Naive B cell (primary cell): ENCODE measurements at regions not wholly inside any gene's neighbourhood (a gene's known extent, or its start where the extent isn't known, plus 50 kb on each side); places are given as distances from the start of the nearest gene placed in this dataset.
"Not testable (repeated sequence)": the region's sequence is repeated elsewhere in the genome, so short reads cannot be mapped to it uniquely, and the experiment has no call there.

Experiments
- ATAC-seq, 2 donors: fragments of 150-1000 bp; cut with Tn5 transposase; 2 replicates each; pipeline ENCODE4 v1.10.0; 2021; ENCODE audit warnings: low read depth in 2 of 2, mild to moderate bottlenecking in 2 of 2, moderate library complexity in 2 of 2
- DNase-seq: peaks from one replicate; pipeline ENCODE4 v3.0.0; 2022
- H3K27ac Mint-ChIP-seq, 6 donors: one replicate each; pipeline ENCODE4 v1.8.0; 2020 to 2022; ENCODE audit warnings: mild to moderate bottlenecking in 6 of 6, mixed read lengths in 6 of 6, moderate library complexity in 5 of 6, inconsistent platforms in 2 of 6
- H3K27me3 Mint-ChIP-seq, 3 donors: one replicate each; pipeline ENCODE4 v1.8.0; 2021 to 2022; ENCODE audit warnings: mixed read lengths in 3 of 3, mild to moderate bottlenecking in 1 of 3
- H3K36me3 Mint-ChIP-seq, 2 donors: one replicate each; pipeline ENCODE4 v1.8.0; 2020 to 2022; ENCODE audit warnings: mixed read lengths in 2 of 2, inconsistent platforms in 1 of 2, mild to moderate bottlenecking in 1 of 2
- H3K4me1 Mint-ChIP-seq, 3 donors: one replicate each; pipeline ENCODE4 v1.8.0; 2020 to 2022; ENCODE audit warnings: mixed read lengths in 3 of 3, inconsistent platforms in 1 of 3, mild to moderate bottlenecking in 1 of 3, moderate library complexity in 1 of 3
- H3K4me3 Mint-ChIP-seq, 8 donors: one replicate each; pipeline ENCODE4 v1.8.0; 2020 to 2022; ENCODE audit warnings: mild to moderate bottlenecking in 8 of 8, mixed read lengths in 8 of 8, moderate library complexity in 8 of 8, inconsistent platforms in 2 of 8
- H3K9me3 Mint-ChIP-seq, 7 donors: one replicate each; pipeline ENCODE4 v1.8.0; 2020 to 2022; ENCODE audit warnings: mixed read lengths in 7 of 7, mild to moderate bottlenecking in 5 of 7, inconsistent platforms in 2 of 7, moderate library complexity in 1 of 7

DNA sequence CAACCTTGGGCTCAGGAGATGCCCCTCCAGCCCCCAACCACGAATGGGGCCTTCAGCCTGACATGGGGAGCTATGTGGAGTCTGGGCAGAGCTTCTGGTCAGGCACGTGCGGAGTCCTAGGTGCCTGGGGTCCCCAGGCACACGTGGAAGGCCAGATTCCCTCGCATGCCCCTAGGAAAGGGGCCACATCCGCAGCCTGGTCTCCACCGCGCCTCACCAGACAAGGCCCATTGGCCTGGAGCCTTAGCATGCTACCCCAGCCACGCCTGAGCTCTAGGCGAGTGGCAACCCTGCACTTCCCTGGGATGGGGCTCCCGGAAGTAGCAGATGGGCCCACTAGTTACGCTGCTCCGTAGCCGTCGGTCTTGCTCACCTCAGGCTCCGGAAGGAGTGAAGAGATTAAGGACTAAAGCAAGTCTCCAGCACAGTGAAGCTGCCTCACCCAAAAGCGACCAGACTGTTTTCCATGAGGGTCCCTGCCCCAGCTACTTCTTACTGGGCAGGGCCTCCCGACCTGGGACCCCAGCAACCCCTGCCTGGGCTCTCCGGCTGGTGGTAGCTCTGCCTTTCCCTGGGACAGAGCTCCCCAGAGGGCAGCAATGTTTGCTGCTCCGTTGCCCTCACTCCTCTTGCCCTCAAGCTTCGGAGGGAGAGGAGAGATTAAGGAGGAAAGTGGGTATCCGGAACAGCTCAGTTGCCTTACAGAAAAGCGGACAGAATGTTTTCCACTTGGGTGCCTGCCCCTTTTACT, 93.2 kb upstream of the IMPG1 start:
- H3K4me1 Mint-ChIP-seq: no peaks in the 10 kb centered on the region
- no peak overlapping the region for H3K4me3 Mint-ChIP-seq
- H3K27me3 Mint-ChIP-seq: no peaks in the 10 kb centered on the region
- no peak for ATAC-seq
- H3K36me3 Mint-ChIP-seq: no peaks in the 10 kb centered on the region
- peaks cover 0 to 27% (median 11%) of the 10 kb centered on the region in 7 donors for H3K9me3 Mint-ChIP-seq
- H3K27ac Mint-ChIP-seq: no peak overlapping the region
- no peak for DNase-seq

DNA sequence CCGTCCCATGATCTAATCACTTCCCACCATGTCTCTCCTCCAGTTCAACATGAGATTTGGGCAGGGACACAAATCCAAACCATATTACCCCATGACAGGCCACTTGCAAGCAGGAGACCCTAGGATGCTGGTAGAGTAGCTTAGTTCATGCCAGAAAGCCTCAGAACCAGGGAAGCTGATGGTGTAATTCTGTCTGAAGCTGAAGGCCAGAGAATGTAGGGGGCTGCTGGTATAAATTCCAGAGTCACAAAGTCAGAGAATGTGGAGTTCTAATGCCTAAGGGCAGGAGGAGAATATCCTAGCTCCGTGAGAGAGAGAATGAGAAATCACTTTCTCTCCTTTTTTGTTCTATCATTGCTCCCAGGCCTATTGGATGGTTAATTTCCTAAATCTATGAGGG, 90.3 kb upstream of the IMPG1 start:
- ATAC-seq (no peak), DNase-seq (no peak)
- no peak overlapping the region for H3K4me3 Mint-ChIP-seq
- peaks cover 16 to 48% (median 22%) of the 10 kb centered on the region in 7 donors for H3K9me3 Mint-ChIP-seq
- peak overlapping the region in 1 of 6 donors; percentile 83 for H3K27ac Mint-ChIP-seq
- H3K36me3 Mint-ChIP-seq: no peaks in the 10 kb centered on the region
- no peaks in the 10 kb centered on the region for H3K4me1 Mint-ChIP-seq
- no peaks in the 10 kb centered on the region for H3K27me3 Mint-ChIP-seq

DNA sequence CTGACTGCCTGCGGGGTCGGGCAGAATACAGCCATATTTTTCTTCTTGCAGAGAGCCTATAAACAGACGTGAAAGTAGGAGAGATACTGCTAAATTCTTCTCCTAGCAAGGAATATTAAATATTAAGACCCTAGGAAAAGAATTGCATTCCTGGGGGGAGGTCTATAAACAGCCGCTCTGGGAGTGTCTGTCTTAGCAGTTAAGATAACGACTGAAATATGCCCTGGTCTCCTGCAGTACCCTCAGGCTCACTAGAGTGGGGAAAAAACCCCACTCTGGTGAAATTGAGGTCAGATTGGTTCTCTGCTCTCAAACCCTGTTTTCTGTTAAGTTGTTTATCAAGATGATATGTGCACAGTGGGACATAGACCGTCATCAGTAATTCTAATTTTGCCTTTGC, 85.3 kb upstream of the IMPG1 start:
- not testable (repeated sequence) for ATAC-seq, H3K27ac Mint-ChIP-seq, DNase-seq, H3K36me3 Mint-ChIP-seq, H3K27me3 Mint-ChIP-seq, H3K4me1 Mint-ChIP-seq
- Mint-ChIP-seq H3K4me3 (peak overlapping the region in 1 of 8 donors; percentile 48), H3K9me3 (peaks cover 16 to 51% (median 24%) of the 10 kb centered on the region in 7 donors)

DNA sequence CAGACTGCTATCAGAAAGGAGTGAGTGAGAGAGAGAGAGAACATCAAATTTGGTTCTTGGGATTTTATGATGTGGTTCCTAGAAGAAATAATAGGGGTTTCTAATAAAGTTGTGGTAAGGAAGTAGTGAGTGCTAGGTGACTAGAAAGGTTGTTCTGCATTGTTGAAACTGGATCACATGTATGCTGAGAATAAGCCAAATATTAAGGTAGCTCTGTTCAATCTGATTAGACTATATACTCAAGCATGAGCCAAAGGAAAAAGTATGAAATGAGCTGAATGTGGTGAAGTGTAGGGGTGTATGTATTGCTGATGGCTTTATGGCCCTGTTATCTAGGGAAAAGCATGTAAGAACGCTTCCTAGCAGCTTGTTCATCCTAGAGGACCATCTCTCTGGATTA, 63.0 kb upstream of the IMPG1 start:
- Mint-ChIP-seq H3K4me3 (no peak overlapping the region), H3K9me3 (peaks cover 2 to 19% (median 13%) of the 10 kb centered on the region in 7 donors), H3K36me3 (no peaks in the 10 kb centered on the region), H3K27ac (no peak overlapping the region), H3K4me1 (no peaks in the 10 kb centered on the region), H3K27me3 (no peaks in the 10 kb centered on the region)
- no peak for DNase-seq
- no peak for ATAC-seq

DNA sequence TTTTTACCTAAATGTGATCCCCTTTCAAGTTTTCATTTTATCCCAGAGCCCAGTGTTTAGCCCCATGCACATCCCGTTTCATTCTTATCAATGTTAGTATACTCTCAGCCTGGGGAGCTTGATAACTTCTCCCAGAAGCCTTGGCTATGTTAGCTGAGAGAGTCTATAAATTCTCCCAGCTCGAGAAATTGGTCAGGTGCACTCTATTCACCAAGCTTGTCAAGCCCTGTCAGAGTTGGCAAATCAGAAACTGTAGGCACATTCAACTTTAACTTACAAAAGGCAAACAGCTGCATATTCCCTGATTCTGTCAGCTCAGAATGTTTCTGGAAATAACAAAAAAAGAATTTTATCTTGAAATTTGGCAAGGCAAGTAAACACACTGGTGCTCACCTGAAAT, 62.2 kb upstream of the IMPG1 start:
- H3K27ac Mint-ChIP-seq: no peak overlapping the region
- no peaks in the 10 kb centered on the region for H3K36me3 Mint-ChIP-seq
- DNase-seq (no peak), ATAC-seq (no peak)
- H3K4me1 Mint-ChIP-seq: no peaks in the 10 kb centered on the region
- peaks cover 6 to 16% (median 9%) of the 10 kb centered on the region in 7 donors for H3K9me3 Mint-ChIP-seq
- H3K4me3 Mint-ChIP-seq: no peak overlapping the region
- H3K27me3 Mint-ChIP-seq: no peaks in the 10 kb centered on the region

DNA sequence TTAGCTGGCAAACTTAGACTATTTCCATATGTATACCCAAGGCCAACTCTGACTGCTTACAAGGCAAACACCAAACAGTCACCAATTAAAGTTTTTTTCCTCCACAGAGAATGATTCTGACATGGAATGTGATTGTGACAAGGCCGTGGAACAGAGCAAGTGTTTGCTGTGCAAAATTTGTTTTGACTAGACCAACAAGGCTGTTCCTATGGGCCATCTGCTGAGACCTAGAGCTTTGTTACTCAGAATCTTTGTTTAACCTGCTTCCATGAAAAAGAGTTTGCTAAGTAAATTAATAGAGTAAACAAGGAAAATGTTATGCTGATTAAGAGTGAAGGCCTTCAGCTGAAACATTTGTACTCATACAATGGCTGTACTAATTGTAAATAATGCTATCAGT, 51.6 kb upstream of the IMPG1 start:
- ATAC-seq (no peak), DNase-seq (no peak)
- no peak overlapping the region for H3K27ac Mint-ChIP-seq
- no peak overlapping the region for H3K4me3 Mint-ChIP-seq
- no peaks in the 10 kb centered on the region for H3K27me3 Mint-ChIP-seq
- H3K4me1 Mint-ChIP-seq: no peaks in the 10 kb centered on the region
- H3K36me3 Mint-ChIP-seq: no peaks in the 10 kb centered on the region
- H3K9me3 Mint-ChIP-seq: peaks cover 1 to 24% (median 8%) of the 10 kb centered on the region in 7 donors
